HG02870 (cell line): ENCODE measurements at regions not wholly inside any gene's neighbourhood (a gene's known extent, or its start where the extent isn't known, plus 50 kb on each side); places are given as distances from the start of the nearest gene placed in this dataset.

Source experiments
- ATAC-seq: cut with Tn5 transposase; IDR thresholded peaks from one replicate; pipeline ENCODE4 v1.9.1; 2021; ENCODE audit warnings: mild to moderate bottlenecking, moderate library complexity; ENCODE audit not compliant: unreplicated experiment

GRCh38 chr14:98960617-98961013 lies 311.4 kb downstream of the BCL11B start:
- ATAC-seq = no peak

DNA sequence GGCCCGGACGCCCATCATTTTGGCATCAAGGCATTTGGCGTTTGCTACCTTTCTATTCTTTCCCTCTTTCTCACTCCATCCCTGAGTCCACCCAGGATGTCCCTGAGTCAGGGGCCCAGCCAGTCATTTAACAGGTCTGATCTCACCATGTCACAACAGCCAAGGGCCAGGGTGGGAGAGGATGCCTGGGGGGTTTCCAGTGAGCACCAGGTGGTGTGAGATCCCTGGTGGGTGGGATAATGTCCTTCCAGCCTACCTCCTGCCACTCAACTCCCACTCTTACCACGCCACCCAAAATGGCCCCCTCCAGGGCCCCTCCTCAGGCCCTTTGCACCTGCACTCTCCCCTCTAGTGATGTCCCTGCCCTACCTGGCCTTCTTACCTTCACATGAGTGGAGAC lies 310.8 kb downstream of the BCL11B start:
- no peak for ATAC-seq

DNA sequence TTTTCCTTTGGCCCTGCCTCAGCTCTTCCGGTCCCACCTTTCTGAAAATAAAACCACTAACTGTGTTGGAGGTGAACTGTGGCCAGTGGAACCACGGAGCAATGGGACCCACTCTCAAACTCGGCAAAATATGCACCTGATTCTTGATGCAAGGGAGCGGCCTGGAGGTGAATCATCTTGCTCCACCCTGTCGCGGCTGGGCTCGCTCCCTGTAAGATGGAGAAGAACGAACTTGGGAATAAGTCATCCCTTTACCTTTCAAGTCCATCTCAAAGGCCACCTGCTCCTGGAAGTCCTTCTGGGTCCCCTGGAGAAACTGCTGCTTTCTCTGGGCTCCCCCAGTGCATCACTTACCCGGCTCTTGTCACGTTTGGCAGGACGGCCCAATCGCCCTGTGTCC lies 309.9 kb downstream of the BCL11B start:
- ATAC-seq = no peak

- no peak for ATAC-seq
These were observed 308.4 kb downstream of the BCL11B start for GRCh38 chr14:98963610-98964009.

DNA sequence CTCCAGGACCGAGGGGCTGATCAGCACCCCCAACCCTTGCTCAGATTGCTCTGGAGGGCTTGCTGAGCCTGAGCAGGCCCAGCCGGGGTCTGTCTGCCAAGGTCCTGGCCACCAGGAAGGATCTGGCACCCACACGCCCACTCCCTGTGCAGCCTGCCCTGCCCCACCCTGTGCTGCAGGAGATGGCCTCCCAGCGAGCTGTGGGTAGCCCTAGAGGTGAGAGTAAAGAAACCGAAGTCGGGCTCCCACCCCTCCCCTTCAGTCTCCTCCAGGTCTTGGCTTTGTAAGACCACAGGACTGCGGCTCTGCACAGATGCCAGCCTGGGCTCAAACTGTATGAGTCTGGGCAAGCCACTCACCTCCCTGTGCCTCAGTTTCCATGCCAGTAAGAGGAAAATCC lies 307.8 kb downstream of the BCL11B start:
- no peak for ATAC-seq

DNA sequence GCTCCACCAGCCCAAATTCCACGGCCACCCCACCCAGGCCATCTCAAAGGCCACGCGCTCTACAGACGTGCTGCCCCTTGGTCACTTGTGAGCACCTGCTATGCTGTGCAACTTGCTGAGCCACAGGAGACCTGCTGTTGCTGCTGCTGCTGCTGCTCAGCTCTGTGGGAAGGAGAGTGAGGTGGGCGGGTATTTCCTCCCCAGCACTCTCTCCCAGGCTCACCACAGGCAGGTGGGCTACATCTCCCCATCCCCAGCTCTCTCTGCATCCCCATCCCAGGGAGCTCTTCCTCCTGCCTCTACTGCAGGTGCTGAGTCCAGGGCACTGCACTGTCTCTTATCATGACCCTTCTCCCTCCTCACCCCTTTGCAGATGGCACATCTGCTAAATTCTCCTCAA lies 306.9 kb downstream of the BCL11B start:
- ATAC-seq = no peak

DNA sequence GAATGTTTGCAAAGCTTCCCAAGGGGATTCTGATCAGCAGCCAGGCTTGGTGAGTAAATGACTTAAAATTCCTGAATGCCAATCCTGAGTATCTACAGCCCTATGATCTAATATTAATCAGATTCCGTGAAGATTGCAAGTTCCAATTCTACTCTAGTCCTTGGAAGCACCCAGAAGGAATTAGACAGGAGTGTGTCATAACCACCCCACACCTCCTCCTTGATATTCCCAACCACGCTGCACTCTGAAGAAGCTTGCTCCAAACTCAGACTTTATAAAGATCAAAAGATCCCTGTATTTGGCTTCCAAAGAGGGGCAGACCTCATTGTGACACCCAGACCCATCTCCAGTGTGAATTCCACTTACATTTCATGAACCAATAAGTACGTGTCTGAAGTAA lies 306.0 kb downstream of the BCL11B start:
- ATAC-seq = no peak

GRCh38 chr14:98966475-98967162 lies 305.4 kb downstream of the BCL11B start:
- ATAC-seq = no peak

DNA sequence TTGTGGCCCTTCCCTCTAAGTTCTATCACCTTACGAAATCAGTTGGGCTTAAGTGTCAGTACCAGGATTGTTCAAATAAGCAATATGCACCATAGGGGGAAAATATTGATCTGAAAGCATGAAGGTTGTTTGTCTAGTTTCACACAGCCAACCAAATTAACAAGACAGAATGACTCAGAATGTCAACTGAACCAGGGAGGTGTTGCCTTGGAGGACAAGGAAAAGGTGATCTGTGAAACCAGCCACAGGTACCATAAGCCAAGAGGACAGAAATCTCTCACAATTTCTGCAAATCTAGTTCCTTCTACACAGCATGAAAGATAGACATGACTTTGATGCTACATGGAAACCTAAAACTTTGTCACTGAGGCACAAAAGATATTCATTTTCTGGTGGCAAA lies 297.9 kb downstream of the BCL11B start:
- no peak for ATAC-seq

DNA sequence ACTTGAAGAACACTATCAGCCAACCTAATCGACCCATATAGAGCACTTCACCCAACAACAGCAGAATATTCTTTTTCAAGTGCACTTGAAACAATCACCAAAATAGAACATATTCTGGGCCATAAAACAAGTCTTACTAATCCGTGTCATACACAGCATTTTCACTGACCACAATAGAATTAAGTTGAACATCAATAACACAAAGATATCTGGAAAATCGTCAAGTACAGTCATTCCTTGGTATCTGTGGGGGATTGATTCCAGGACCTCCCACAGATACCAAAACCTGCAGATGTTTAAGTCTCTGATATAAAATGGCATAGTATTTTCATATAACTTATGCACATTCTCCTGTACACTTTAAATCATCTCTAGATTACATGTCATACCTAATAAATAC lies 295.7 kb downstream of the BCL11B start:
- ATAC-seq = no peak

DNA sequence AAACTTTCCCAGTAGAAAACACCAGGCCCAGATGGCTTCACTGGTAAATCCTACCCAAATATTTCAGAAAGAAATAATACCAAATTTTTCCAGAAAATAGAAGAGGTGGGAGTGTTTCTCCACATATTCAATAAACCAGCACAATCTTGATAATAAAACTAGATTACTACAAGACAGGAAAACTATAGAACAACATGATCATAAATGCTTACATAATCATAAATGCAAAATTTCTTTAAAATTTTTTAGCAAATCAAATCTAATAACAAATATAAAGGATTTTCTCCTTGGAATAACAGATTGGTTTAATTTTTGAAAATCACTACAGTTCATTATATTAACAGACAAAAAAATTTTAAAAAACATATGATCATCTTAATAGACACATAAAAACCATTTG lies 294.5 kb downstream of the BCL11B start:
- ATAC-seq = no peak

DNA sequence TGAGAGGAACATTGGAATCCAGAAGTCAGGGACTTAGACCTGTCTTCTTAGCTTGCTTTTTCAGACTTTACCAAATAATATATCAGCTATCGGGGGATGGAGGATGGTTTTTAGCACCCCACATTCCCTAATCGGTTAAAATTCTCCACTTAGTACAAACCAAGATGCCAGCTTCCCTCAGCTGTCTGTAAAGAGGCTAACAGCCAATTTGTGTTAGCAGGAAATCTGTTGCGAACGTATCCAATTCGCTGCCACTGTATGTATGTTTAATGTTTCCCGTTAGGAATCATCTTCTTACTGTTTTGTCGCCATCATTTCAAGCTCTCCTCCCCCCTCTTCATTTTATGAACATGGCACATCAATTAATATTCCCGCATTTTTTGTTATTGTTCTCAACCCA lies 289.0 kb downstream of the BCL11B start:
- no peak for ATAC-seq

GRCh38 chr14:98984027-98984718 lies 287.8 kb downstream of the BCL11B start:
- ATAC-seq = no peak

DNA sequence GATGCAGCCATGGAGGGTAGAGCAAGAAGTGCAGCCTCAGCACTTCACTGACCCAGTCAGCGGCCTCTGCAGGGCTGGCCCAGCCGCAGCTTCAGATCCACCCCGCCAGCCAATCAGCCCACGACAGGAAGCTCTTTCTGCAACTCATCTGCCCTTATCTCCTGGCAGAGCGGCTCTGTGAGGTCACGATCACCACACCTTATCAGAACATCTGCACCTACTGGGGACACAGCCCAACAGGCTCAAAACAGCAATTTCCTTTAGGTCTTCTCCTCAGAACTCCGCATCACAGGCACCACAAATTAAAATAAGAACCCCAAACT lies 287.3 kb downstream of the BCL11B start:
- ATAC-seq = no peak

DNA sequence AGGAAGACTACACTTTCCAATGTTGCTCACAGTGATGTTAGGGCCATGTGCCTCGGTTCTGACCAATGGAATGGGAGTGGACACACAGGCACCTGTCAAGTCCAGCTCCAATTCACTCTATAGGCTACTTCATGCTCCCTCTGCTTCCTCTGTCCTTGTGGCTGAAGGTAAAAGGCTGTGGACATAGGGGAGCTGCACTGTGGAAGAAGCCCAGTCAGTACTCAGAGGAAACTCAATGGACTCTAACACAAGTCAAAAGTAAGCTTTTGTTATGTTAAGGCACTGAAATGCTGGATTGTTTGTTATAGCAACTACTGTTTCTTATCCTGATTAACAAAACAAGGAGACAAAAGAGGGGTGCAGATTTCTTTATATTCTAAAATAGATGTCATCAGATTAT lies 278.2 kb downstream of the BCL11B start:
- ATAC-seq = no peak

GRCh38 chr14:98994561-98994960 lies 277.4 kb downstream of the BCL11B start:
- no peak for ATAC-seq

GRCh38 chr14:98997526-98998205 lies 274.3 kb downstream of the BCL11B start:
- ATAC-seq = no peak

- ATAC-seq = no peak
These were observed 272.7 kb downstream of the BCL11B start for GRCh38 chr14:98999345-98999744.

DNA sequence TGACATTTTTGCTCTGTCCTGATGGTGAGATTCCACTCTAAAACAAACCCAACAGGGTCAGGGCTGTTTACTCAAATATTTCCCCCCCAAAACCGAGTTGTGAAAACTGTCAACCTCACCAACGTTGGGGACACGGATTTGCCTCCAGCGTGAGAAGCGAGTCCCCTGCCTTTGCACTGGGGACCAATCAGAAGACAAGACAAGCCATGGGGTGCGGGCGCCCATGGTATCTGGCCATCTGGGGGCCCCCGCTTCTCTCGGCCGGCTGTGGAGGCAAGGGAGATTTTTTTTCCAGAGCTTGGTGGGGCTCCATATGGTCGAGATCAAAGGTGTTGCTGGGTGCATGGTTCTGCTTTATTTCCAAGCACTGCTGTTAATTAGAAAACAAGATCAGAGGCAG lies 272.1 kb downstream of the BCL11B start:
- no peak for ATAC-seq

DNA sequence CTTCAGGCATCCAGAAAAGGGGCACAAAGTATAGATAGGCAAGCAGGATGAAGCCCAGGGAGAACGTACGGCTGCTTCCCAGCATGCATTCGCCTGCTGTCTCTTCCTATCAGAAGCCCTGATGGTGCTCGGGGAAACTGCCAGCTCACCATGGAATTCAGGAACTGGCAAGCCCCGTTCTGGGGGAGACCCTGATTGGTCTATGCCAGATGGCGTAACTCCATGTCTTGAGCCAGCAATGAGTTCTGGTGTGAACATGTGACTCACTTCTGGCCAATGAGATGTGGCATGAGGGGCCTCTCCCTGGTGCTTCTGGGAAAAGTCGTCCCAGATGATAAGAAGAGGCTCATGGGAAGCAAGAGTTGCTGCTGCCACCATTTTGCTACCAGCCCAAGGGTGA lies 270.8 kb downstream of the BCL11B start:
- no peak for ATAC-seq

DNA sequence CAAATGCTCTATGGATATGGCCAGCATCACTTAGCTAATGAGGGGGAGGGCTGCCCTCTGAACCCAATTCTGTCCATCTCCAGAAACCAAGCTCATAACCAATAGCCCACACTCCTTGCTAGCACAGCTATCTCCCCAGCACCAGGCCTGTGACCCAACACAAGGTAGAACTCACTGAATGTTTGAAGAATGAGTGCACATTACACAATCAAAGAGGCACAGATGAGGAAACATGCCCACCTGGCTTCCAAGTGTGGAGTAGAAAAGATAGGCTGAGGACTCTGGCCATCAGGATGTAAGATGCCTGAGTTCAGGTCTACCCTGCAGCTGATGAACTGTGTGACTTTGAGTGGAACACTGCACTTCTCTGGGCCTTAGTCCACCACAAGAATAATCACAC lies 268.4 kb downstream of the BCL11B start:
- ATAC-seq = no peak

DNA sequence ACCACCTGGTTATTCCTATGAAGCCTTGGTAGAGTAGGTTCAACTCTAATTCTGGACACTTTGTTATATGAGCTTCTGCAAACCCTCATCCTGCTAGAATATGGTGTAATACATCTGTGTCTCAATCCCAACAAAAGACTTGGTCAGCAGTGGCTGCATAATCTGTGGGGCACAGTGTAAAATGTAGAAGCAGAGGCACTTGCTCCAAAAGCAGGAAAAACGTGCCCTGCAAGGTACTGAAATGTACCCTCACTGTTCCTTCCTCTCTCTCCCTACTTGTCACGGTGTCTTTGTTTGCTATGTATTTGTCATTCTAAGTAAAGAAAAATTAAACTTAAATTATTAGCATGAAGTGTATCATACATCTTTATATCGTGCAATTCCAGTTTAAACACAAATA lies 267.9 kb downstream of the BCL11B start:
- no peak for ATAC-seq
